GM13977 (cell line): ENCODE measurements at regions not wholly inside any gene's neighbourhood (a gene's known extent, or its start where the extent isn't known, plus 50 kb on each side); places are given as distances from the start of the nearest gene placed in this dataset.

Experiments
- DNase-seq: peaks from one replicate; pipeline ENCODE4 v3.0.0; 2012; ENCODE audit warnings: low spot score
- in situ Hi-C: fragments of 300-500 bp; cut with MboI; formaldehyde crosslinking; loops from one replicate; pipeline ENCODE4 v1.12.0; 2022; ENCODE audit warnings: low sequenced_read_pairs, low pct_unique_long_range_greater_than_20kb, mixed read lengths, inconsistent platforms; ENCODE audit not compliant: unreplicated experiment
- TF ChIP-seq, protein P1 (sequence below): IDR thresholded peaks from 2 replicates; pipeline ENCODE4 v1.5.1; 2012; ENCODE audit warnings: mild to moderate bottlenecking, control low read depth; ENCODE audit not compliant: insufficient read depth; ENCODE audit errors: extremely low read depth, missing control alignments

DNA sequence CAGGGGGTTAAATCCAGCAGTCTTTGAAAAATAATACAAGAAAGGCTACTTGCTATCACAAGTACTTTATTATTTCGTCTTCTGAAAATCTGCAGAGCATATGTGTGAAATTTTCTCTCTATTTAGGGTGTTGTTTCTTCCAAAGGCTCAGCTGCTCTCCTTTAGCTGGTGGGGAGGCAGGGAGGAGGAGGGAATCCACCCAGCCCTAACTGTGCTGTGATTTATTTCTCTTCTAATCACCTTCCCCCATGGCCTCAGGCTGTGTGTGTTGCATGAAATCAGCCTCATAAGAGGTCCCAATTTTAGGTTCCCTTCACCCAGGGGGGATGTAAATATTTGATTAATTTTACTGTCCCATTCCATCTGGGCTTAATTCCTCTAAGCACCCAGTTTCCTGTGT, 77.6 kb upstream of the PGBD5 start:
- TF ChIP-seq, protein P1, sequence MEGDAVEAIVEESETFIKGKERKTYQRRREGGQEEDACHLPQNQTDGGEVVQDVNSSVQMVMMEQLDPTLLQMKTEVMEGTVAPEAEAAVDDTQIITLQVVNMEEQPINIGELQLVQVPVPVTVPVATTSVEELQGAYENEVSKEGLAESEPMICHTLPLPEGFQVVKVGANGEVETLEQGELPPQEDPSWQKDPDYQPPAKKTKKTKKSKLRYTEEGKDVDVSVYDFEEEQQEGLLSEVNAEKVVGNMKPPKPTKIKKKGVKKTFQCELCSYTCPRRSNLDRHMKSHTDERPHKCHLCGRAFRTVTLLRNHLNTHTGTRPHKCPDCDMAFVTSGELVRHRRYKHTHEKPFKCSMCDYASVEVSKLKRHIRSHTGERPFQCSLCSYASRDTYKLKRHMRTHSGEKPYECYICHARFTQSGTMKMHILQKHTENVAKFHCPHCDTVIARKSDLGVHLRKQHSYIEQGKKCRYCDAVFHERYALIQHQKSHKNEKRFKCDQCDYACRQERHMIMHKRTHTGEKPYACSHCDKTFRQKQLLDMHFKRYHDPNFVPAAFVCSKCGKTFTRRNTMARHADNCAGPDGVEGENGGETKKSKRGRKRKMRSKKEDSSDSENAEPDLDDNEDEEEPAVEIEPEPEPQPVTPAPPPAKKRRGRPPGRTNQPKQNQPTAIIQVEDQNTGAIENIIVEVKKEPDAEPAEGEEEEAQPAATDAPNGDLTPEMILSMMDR, result no peak
- DNase-seq, result no peak
- in situ Hi-C loops, result no loop called here

DNA sequence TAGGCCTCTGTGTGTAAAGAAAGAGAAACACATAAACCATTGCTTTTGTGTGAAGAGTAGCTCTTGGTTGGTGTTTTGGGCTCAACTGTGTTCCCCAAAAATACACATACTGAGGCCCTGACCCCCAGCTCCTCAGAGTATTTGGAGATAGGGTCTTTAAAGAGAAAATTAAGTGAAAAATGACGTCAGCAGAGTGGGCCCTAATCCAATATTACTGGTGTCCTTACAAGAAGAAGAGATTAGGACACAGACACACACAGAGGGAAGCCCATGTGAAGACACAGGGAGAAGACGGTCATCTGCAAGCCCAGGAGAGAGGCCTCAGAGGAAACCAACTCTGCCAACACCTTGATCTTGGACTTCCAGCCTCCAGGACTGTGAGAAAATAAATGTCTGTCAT, 76.9 kb upstream of the PGBD5 start:
- DNase-seq, result no peak
- in situ Hi-C loops, result no loop called here
- TF ChIP-seq, protein P1, result no peak

DNA sequence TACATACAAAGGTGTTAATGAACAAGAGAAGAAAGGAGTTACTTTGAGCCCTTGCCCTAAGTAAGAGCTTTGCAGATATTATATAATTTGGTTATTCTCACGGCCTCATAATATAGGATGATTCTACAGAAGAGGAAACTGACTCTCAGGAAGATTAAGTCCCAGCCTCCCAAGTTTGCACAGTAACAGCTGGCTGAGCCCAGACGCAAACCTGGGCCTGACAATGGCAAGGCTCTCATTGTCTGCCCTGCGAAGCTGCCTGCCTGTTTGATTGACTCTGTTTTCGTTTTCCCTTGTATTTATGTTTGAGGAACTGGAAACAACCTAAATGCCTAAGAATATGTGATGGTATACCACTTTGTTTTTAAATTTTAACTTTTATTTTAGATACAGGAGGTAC, 76.2 kb upstream of the PGBD5 start:
- in situ Hi-C loops, result no loop called here
- TF ChIP-seq, protein P1, result no peak
- no peak for DNase-seq

DNA sequence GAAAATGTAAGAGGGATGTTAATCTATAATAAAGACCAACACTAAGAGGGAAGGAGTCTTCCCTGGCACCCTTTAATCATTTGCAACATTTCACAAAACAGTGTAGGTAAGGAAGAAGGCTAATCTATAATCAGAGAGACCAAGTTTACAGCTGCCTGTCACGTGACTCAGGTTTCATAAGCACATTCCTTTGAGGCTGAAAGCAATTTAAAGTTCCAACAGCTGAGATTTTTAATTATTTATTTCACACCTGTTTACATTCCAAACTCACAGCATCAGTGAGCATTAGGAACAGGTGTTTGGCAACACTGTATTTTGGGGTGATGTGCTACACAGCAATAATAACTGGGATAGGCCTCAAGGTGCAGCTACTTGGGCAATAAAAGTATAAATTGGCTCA, 75.7 kb upstream of the PGBD5 start:
- in situ Hi-C loops, result no loop called here
- no peak for DNase-seq
- TF ChIP-seq, protein P1, result no peak

DNA sequence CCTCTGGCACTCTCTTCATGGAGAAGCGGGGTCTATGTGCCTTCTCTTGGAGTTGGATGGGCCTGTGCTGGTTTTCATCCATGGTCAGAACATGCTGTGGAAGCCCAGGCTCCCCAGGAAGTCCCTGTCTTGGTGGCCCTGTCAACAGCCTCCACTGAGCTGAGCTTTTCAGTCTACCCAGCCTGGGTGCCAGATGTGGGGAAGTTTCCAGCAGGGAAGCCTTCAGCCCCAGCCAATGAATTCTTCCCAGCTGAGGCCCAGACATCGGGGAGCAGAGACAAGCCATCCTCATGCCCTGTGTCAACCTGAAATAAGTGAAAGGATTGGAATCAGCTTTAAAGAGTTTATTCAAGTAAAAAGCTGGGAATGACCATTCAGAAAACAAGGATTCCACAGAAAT, 75.1 kb upstream of the PGBD5 start:
- in situ Hi-C loops, result no loop called here
- no peak for DNase-seq
- TF ChIP-seq, protein P1, result no peak

DNA sequence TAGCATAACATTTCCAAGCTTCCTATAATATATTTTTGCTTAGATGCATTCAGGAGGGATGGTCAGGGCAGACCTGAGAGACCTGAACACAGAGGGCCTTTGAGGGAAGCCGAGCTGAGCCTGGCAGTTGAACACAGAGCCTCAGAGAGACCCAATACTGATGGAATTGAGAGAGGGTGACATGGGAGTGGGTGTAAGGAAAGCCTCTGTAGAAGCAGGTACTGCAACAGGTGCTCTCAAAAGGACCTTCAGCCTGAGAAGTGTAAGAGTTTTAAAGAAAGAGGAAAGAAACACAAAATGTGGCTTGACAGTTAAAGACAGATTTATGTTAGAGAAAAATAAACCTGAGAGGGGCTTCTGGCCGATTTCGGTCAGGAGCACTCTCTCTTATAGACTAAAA, 73.9 kb upstream of the PGBD5 start:
- DNase-seq, result no peak
- in situ Hi-C loops, result no loop called here
- TF ChIP-seq, protein P1, result no peak

DNA sequence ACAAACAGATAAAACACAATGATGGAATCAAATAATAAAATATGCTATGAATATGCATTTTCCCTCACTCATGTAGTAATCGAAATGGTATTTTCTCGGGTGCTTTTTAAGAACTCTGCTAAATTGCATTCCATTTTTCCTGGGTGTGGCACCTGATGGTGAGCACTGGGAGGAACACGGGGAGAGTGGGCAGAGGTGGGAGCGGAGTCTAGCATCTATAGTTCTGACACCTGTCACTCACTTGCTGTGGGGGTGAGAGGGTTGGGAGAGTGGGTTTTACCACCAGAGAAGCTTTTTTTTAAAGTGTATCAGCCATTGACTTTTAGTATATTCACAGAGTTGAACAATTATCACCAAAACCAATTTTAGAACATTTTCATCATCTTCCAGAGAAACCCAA, 73.4 kb upstream of the PGBD5 start:
- DNase-seq, result no peak
- in situ Hi-C loops, result no loop called here
- TF ChIP-seq, protein P1, result no peak
